ENCODE measurements at regions not wholly inside any gene's neighbourhood (a gene's known extent, or its start where the extent isn't known, plus 50 kb on each side); places are given as distances from the start of the nearest gene placed in this dataset.

GRCh38 chr20:4635781-4636180 lies 50.5 kb upstream of the PRNP start:
- Histone ChIP-seq H3K27ac (ENCODE audit: low read depth in 2 of 2, low read length in 1 of 2) (no peak overlapping the region), H2AFZ (ENCODE audit: low read depth) (no peak overlapping the region), H3K9me2 (no peaks in the 10 kb centered on the region), H3K27me3 (ENCODE audit: insufficient read depth) (no peaks in the 10 kb centered on the region), H3K4me1 (ENCODE audit: control insufficient read depth in 1 of 2, insufficient read depth in 2 of 2, low read depth in 1 of 2, low read length in 1 of 2) (no peaks in the 10 kb centered on the region; a peak in 1 of 4 replicates), H3K4me3 (ENCODE audit: low read depth in 2 of 2, low read length in 1 of 2) (no peak overlapping the region), H3K9ac (no peak overlapping the region), H3K36me3 (replicated peaks in 1 of 2; ENCODE audit: control insufficient read depth in 1 of 2, insufficient read depth in 2 of 2, low read length in 1 of 2) (no peaks in the 10 kb centered on the region), H3K4me2 (no peak overlapping the region), H4K20me1 (ENCODE audit: insufficient read depth) (no peaks in the 10 kb centered on the region), H3K79me2 (ENCODE audit: insufficient read depth) (no peaks in the 10 kb centered on the region), H3K9me3 (no peaks in the 10 kb centered on the region), H3F3A (replicated peaks; ENCODE audit: insufficient read depth) (peaks cover 10% of the 10 kb centered on the region)
- WGBS (ENCODE audit: low lambda C conversion rate), result 76% methylated on average over 4 of the region's 5 CpGs
- DNase-seq, result no peak
- ChIA-PET POLR2A (no interaction called here), CTCF (interaction anchor here (0.7 kb wide), 1 partner anchor 84 kb away, joined by 3 read pairs; no protein-coding TSS in a partner anchor)
- TF ChIP-seq USF1 (IDR thresholded peaks at IDR 0.05; ENCODE audit: borderline replicate concordance, low read depth) (no peak), FOSL2 (IDR thresholded peaks at IDR 0.05; ENCODE audit: borderline replicate concordance, low read depth) (no peak), MXI1 (IDR thresholded peaks at IDR 0.05; ENCODE audit: low read depth, low read length) (no peak), USF2 (IDR thresholded peaks at IDR 0.05; ENCODE audit: borderline replicate concordance, low read depth, low read length) (no peak), MEF2A (IDR thresholded peaks at IDR 0.05; ENCODE audit: borderline replicate concordance, low read depth) (no peak), GATA2 (CRISPR knock-in tag; IDR thresholded peaks at IDR 0.05) (no peak), SMC3 (IDR thresholded peaks at IDR 0.05; ENCODE audit: low read depth, low read length) (no peak), YY1 (IDR thresholded peaks at IDR 0.05; ENCODE audit: low read depth) (no peak), MAX (IDR thresholded peaks at IDR 0.05; ENCODE audit: low read depth) (no peak), ZBTB33 (IDR thresholded peaks at IDR 0.05; ENCODE audit: borderline replicate concordance, low read depth) (no peak), POLR2AphosphoS5 (IDR thresholded peaks at IDR 0.05; ENCODE audit: low read depth, low read length) (no peak), GABPA (IDR thresholded peaks at IDR 0.05; ENCODE audit: low read depth) (no peak), REST (IDR thresholded peaks at IDR 0.05; ENCODE audit: low read depth, low read length) (no peak), CTCF (IDR thresholded peaks at IDR 0.05) (no peak), FOXJ3 (CRISPR knock-in tag; IDR thresholded peaks at IDR 0.05) (no peak), JUND (IDR thresholded peaks at IDR 0.05) (no peak)

All from SK-N-SH (cell line).